GM12864 (cell line): ENCODE measurements at regions not wholly inside any gene's neighbourhood (a gene's known extent, or its start where the extent isn't known, plus 50 kb on each side); places are given as distances from the start of the nearest gene placed in this dataset.

Experiments used
- DNase-seq: peaks from one replicate; pipeline ENCODE4 v3.0.0-alpha.2; 2011; ENCODE audit warnings: low read depth
- H3K4me3 ChIP-seq: 2 replicates; pipeline ENCODE4 v1.5.1; 2011; ENCODE audit warnings: mild to moderate bottlenecking, low read depth, low read length, control low read depth
- TF ChIP-seq, protein P1 (sequence below): IDR thresholded peaks from 2 replicates; pipeline ENCODE4 v1.5.1; 2011; ENCODE audit warnings: low read depth, mild to moderate bottlenecking, moderate library complexity, low read length, control low read depth, inconsistent platforms; ENCODE audit errors: missing control alignments

DNA sequence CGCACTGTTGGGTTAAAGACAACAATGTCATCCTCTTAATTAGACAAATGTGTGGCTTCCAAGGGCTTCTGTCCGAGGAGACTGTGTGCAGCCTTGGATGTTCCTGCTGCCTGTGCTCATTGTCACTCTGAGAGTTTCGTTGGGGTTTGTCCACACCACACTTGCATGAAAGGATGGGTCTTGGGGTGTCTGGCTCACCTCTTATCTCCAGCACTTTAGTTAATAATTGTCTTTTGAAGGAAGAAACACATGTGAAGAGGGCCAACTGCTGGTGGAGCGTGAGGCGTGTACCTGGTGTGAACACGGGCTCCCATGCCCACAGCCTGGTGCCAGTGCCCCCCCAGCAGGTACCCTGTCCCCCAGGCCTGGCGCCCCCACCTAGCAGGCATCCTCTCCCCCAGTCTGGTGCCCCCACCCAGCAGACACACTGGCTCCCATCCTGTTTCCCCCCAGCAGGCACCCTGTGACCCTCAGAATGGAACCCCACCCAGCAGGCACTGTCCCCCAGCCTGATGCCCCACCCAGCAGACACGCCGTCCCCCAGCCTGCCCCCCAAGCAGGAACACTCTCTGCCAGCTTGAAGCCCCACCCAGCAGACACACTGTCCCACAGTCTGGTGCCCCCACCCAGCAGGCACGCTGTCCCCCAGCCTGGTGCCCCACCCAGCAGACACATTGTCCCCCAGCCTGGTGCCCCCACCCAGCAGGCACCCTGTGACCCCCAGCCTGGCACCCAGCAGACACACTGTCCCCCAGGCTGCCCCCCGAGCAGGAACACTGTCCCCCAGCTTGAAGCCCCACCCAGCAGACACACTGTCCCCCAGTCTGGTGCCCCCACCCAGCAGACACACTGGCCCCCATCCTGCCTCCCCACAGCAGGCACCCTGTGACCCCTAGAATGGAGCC lies 96.3 kb upstream of the TMEM18 start:
- TF ChIP-seq, protein P1, sequence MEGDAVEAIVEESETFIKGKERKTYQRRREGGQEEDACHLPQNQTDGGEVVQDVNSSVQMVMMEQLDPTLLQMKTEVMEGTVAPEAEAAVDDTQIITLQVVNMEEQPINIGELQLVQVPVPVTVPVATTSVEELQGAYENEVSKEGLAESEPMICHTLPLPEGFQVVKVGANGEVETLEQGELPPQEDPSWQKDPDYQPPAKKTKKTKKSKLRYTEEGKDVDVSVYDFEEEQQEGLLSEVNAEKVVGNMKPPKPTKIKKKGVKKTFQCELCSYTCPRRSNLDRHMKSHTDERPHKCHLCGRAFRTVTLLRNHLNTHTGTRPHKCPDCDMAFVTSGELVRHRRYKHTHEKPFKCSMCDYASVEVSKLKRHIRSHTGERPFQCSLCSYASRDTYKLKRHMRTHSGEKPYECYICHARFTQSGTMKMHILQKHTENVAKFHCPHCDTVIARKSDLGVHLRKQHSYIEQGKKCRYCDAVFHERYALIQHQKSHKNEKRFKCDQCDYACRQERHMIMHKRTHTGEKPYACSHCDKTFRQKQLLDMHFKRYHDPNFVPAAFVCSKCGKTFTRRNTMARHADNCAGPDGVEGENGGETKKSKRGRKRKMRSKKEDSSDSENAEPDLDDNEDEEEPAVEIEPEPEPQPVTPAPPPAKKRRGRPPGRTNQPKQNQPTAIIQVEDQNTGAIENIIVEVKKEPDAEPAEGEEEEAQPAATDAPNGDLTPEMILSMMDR = no peak
- no peak for DNase-seq
- H3K4me3 ChIP-seq = no peak overlapping the region

DNA sequence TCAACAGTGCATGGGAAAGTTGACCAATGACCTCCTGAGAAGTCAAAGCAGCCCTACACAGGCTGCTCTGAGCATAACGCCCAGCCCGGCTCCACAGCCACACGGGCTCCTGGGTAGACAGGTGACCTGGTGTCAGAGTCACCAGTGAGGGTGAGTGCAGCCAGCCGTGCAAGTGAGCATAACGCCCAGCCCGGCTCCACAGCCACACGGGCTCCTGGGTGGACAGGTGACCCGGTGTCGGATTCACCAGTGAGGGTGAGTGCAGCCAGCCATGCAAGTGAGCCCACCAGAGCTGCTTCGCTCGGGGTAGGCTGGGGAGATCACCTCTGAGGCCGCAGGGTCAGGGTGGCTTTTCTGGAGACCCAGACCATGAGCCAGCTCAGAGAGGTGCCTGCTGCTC lies 94.3 kb upstream of the TMEM18 start:
- TF ChIP-seq, protein P1 = no peak
- DNase-seq = no peak
- H3K4me3 ChIP-seq = no peak overlapping the region

DNA sequence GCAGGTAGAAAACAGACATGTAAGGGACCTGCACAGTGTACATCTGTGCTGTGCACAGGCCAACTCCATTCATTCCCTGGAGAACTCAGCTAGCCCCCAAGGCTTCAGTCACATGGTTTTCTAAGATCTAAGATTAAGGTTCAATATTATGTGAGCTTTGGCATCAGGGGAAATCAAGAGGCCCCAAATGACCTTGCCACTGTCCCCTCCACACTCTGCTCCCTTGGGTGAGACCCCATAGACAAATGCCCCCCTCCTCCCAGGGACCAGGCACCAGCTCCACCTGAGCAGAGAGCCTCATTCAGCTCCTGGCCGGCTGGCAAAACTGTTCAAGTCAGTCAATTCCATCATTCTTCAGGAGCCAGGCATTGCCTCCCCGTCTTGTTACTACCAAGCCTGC lies 93.6 kb upstream of the TMEM18 start:
- no peak overlapping the region for H3K4me3 ChIP-seq
- no peak for DNase-seq
- TF ChIP-seq, protein P1 = no peak

DNA sequence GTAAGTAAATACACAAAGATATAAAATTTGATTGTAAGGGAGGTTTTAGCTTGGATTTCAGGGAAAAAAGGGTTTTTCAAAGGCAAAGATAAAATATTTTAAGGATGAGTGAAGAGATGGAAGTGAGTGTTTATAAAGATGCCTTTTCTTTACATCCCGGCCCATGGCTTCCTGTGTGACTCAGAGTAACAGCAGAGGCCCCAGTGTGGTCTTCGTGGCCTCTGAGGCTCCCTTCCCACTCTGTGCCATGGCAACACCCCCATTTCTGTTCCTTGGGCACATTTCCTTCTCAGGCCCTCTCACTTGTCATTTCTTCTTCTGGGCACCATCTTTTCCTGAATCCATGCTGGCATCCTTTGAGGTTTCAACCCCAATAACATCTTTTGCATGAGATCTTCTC lies 92.6 kb upstream of the TMEM18 start:
- TF ChIP-seq, protein P1 = no peak
- DNase-seq = no peak
- H3K4me3 ChIP-seq = no peak overlapping the region

DNA sequence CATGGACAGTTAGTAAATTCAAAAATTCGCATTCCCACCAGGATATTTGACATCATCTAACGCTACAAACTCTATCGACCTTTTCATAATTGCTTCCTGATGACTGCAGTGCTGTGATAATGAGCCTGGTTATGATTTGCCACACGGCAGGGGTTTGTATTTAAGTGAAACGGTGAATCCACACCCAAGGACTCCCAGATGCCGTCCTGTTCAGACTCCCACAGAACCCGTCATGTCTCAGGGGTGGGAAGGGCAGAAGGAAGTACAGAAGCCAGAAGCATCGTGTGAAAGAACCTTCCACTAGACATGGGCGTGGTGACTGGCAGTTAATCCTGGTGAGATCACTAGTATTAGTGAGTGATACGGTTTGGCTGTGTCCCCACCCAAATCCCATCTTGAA lies 91.2 kb upstream of the TMEM18 start:
- no peak for DNase-seq
- no peak overlapping the region for H3K4me3 ChIP-seq
- TF ChIP-seq, protein P1 = no peak

DNA sequence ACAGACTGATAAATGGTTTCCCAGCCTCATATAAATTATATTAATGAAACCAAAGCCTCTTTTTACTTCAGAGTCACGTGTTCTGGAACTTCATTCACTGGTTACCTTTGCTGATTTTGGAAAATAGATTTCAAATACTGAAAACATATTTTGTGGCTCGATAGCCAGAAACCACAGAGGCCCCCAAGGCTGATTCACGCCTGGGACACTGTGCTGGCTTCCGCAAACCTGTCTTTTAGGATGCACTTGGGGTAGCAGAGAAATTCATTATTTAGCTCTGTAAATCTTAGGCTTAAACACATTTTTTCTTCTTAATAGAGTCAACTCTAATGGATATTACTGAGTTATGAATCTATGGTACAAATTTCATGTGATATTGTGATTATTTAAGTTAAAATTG lies 90.7 kb upstream of the TMEM18 start:
- H3K4me3 ChIP-seq = no peak overlapping the region
- DNase-seq = no peak
- TF ChIP-seq, protein P1 = no peak

DNA sequence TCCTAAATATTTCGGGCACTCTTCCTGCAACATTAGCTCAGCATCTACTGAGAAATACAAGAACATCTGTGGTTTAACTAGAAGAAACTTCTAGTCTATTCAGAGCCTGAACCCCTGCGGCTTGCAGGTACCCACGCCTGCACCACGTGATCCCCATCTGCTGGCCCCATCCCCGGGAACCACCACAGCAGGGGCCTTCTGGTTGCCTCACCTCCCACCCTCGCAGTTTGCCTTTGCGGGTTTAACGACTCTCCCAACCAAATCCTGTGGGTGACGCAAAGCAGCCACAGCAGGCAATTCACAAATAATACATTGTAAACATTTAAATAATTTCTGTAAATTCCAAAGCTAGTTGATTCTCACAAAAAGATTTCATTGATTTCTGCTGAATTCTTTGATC lies 90.2 kb upstream of the TMEM18 start:
- DNase-seq = no peak
- H3K4me3 ChIP-seq = no peak overlapping the region
- TF ChIP-seq, protein P1 = no peak
